HG03354 (cell line): ENCODE measurements at regions not wholly inside any gene's neighbourhood (a gene's known extent, or its start where the extent isn't known, plus 50 kb on each side); places are given as distances from the start of the nearest gene placed in this dataset.

ENCODE experiments used
- ATAC-seq: cut with Tn5 transposase; IDR thresholded peaks from one replicate; pipeline ENCODE4 v1.9.1; 2021; ENCODE audit warnings: mild to moderate bottlenecking; ENCODE audit not compliant: unreplicated experiment, poor library complexity, severe bottlenecking

GRCh38 chr20:12409501-12409900 lies 491.8 kb downstream of the BTBD3 start:
- no peak for ATAC-seq

GRCh38 chr20:12410783-12411182 lies 493.1 kb downstream of the BTBD3 start:
- no peak for ATAC-seq

GRCh38 chr20:12411246-12411940 lies 493.7 kb downstream of the BTBD3 start:
- no peak for ATAC-seq

GRCh38 chr20:12413116-12413515 lies 495.4 kb downstream of the BTBD3 start:
- ATAC-seq: no peak

- ATAC-seq: no peak
These were observed 497.0 kb downstream of the BTBD3 start for GRCh38 chr20:12414446-12415274.

- ATAC-seq: no peak
These were observed 498.6 kb downstream of the BTBD3 start for GRCh38 chr20:12416281-12416680.

GRCh38 chr20:12433724-12434123 lies 516.0 kb downstream of the BTBD3 start:
- ATAC-seq: no peak

GRCh38 chr20:12434672-12435071 lies 517.0 kb downstream of the BTBD3 start:
- ATAC-seq: no peak

- no peak for ATAC-seq
These were observed 517.6 kb downstream of the BTBD3 start for GRCh38 chr20:12435268-12435667.

- no peak for ATAC-seq
These were observed 536.0 kb downstream of the BTBD3 start for GRCh38 chr20:12453711-12454110.

GRCh38 chr20:12455148-12455547 lies 537.5 kb downstream of the BTBD3 start:
- ATAC-seq: no peak

- ATAC-seq: no peak
These were observed 540.5 kb downstream of the BTBD3 start for GRCh38 chr20:12458241-12458640.

GRCh38 chr20:12464036-12464435 lies 544.7 kb upstream of the SPTLC3 start:
- ATAC-seq: no peak

- ATAC-seq: no peak
These were observed 541.9 kb upstream of the SPTLC3 start for GRCh38 chr20:12466915-12467314.

GRCh38 chr20:12467758-12468157 lies 541.0 kb upstream of the SPTLC3 start:
- no peak for ATAC-seq

GRCh38 chr20:12482661-12483060 lies 526.1 kb upstream of the SPTLC3 start:
- no peak for ATAC-seq

- no peak for ATAC-seq
These were observed 506.3 kb upstream of the SPTLC3 start for GRCh38 chr20:12502443-12502842.

GRCh38 chr20:12504779-12505178 lies 504.0 kb upstream of the SPTLC3 start:
- ATAC-seq: no peak

GRCh38 chr20:12511499-12511898 lies 497.3 kb upstream of the SPTLC3 start:
- no peak for ATAC-seq

GRCh38 chr20:12512755-12513154 lies 496.0 kb upstream of the SPTLC3 start:
- no peak for ATAC-seq

- no peak for ATAC-seq
These were observed 480.7 kb upstream of the SPTLC3 start for GRCh38 chr20:12528104-12528503.
